Right renal cortex interstitium (tissue), 3 donors: ENCODE measurements at regions not wholly inside any gene's neighbourhood (a gene's known extent, or its start where the extent isn't known, plus 50 kb on each side); places are given as distances from the start of the nearest gene placed in this dataset.
"Not testable (repeated sequence)": the region's sequence is repeated elsewhere in the genome, so short reads cannot be mapped to it uniquely, and the experiment has no call there.

Experiments used
- DNase-seq, 3 donors: peaks; one replicate each; pipeline ENCODE4 v3.0.0-alpha.2; 2013; ENCODE audit warnings: low read depth in 3 of 3, low spot score in 2 of 3

DNA sequence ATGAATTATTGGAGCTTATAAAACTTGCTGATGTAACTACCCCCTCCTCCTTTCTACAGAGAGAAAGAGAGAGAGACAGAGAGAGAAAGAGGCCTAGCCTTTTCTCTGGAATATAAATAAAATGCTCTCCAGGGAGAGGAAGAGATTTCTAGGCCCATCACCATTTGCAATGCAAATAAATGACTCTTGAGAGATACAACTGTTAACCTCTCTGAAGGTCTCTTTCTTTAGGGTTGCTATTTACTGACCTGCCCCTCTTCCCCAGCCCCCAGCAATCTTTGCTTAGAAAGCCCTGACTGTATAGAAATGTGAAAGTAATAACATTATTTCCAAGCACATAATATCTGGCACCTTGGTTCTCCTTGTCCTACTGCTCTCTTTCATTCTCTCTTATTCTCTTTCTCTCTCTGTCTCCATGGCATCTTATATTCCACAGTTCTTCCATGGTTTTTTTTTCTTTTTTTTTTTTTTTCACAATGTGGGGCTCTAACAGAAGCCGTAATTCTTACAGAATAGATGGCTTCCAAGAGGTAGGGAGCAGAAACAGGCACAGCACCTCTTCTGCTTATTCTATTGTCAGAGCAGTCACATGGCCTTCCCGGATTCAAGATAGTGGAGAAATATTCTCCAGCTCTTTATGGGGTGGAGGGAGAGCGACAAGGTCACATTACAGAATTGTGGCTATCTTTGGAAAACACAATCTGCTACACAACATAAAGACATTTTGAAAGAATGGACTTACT lies 1087.9 kb upstream of the NUDT12 start:
- no peak for DNase-seq

DNA sequence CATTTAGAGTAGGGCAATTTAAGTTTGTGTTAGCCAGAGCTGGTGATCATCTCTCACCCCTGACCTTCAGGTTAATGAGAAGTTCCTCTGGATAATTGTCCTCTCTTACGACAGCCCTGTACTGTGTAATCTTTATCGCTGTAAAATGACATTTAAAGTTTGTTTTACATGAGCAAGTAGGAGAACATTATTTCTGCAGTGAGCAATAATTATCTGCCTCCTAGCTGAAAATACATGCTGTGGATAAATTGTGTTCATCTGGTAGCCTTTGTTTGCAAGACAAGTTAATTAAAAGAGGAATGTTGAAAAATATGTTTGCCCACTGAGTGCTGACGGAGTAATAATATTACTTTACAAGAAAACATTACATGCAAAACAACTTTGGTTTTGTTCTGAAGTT lies 1083.8 kb upstream of the NUDT12 start:
- no peak for DNase-seq

DNA sequence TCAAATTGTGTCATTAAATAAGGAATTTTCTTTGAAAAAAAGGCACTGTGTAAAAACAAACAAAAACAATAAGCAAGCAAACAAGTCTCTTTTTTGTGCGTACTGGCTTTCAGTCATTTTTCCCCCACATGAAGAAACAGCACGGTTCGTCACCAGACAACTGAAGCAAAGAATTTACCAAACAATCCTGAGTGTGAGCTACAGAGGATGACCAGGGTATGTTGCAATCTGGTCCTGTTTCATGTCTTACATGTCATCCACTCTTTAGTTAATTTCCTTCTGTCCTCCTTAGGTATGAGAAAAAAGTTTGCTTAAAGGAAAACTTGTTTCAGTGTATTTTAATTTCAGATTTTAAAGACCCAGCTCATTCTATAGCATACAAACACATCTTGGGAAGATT lies 1080.7 kb upstream of the NUDT12 start:
- DNase-seq: no peak

DNA sequence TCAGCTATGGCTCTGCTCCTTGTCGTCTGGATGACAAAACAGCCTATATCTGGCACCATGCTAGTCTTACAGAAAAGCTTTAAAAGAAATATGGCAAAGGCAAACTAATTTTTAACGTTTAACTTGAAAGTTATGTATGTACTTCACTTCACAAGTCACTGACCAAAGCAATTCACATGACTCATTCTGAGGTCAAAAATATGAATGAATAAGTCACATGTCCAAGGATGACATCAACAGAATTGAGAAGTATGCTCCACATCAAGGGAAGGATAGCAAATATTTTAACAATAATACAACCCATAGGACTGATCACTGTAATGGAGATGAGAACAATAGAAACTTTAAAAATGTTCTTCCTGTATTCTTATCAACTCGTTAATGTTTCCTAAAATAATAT lies 1072.6 kb upstream of the NUDT12 start:
- no peak for DNase-seq

DNA sequence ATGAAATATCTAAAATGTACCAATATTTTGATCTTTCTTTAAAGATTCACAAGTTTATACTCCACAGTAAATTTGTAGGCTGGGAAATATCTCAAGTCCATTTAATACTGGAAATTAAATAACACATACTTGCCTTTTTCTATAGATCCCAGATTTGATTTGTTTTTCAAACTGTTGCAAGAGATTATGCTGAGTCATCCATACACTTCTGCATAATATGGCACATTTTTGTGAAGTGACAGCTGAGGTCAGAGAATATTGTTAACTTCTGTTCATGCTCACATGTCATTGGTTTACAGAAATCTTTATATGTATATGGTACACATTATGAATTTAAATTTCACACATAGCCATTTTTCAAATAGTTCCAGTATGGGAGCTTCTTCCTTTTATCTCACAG lies 1066.3 kb upstream of the NUDT12 start:
- DNase-seq: no peak

GRCh38 chr5:104626122-104626521 lies 1063.5 kb upstream of the NUDT12 start:
- DNase-seq: no peak

DNA sequence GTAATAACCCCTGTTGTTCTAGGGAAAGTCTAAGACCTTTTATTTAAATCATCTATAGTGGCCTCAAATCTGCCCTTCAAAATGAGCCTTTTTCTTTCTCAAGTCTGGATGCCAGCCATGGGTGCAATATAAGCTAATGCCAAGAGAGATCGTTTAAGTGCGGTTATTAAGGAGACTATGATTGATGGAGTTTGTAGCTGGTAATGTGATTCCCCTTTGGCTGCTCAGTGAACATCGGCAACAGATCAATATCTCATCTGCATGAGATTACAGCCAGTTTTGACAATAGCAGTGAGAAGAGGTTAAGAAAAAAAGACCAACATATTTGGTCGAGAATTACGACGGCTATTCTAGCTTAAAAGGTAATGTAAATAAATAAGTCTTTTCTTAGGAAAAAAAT lies 1049.4 kb upstream of the NUDT12 start:
- no peak for DNase-seq

DNA sequence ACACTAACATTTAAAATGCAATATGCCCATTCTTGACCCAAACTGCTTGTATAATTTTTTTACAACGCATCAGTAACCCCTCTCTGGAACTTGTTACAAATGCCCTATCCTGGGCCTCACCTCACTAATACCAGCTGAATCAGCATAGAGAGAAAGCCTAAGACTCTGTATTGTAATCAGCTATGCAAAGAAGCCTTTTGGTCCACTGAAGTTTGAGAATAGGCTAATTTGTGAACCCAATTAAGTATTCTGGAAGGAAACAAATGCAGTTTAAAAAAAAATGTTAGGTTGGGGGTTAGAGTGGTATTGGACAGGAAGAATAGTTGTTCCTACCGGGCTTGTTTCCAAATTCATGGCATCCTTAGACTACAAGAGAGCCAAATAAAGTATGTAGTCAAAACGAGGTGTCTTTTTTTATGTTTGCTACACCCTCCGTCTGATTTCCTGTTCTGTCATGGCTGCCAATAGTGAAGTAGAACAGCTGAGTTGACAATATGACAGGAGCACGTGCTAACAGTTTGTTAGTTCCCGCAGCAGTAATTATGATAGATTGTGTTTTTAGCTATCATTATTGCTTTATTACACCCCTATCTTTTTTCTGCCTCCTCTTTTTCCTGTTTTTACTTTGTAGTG lies 1048.7 kb upstream of the NUDT12 start:
- DNase-seq: no peak

- DNase-seq: no peak
These were observed 1043.8 kb upstream of the NUDT12 start for GRCh38 chr5:104606258-104606829.

DNA sequence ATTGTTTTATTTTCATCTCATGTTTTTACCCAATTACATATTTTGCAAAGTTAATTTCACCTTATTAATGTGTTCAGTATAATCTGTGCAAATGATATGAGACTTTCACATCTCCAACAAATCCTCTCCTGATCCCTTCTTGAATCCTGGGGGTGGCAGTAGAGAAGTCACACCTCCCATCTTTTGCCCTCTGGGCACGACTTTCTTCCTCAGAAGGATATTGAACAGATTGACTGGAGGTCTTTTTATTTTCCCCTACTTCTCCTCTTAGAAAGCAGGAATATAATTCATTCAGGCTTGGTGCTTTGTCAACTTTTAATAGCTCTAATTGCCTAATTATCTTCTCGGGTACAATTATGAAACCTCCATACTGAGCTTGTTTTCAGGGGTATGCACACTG lies 1037.1 kb upstream of the NUDT12 start:
- DNase-seq: no peak

DNA sequence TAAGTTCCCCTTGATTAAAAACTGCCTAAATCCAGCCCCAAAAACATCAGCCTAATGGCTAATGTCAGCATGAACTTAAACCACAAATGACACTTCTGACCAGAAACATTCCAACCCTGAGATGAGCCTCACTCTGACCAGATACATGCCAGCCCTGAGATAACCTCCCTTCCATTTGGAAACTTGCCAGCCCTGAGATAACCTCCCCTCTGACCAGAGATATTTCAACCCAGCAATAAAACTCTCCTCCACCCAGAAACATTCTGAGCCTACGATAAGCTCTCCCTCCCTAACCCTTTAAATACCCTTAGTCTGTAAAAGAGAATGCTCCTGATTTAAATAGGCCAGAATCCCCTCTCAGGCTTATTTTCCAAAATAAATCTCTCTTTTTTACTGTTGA lies 1035.7 kb upstream of the NUDT12 start:
- no peak for DNase-seq

DNA sequence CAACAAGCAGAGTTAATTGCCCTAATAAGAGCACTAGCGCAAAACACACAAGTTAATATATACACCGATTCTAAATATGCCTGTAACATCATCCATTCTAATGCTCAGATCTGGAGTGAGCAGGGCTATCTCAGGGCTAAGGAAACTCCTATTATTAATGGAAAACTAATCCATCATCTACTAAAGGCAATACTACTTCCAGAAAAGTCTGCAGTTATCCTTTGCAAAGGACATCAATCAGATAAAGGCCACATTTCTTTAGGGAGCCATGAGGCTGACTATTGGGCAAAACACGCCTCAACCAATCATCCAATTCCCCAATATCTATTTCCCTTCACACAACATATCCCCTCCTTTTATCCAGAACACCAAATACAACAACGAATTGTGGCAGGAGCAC lies 1032.3 kb upstream of the NUDT12 start:
- no peak for DNase-seq

GRCh38 chr5:104576677-104577076 lies 1014.1 kb upstream of the NUDT12 start:
- no peak for DNase-seq

DNA sequence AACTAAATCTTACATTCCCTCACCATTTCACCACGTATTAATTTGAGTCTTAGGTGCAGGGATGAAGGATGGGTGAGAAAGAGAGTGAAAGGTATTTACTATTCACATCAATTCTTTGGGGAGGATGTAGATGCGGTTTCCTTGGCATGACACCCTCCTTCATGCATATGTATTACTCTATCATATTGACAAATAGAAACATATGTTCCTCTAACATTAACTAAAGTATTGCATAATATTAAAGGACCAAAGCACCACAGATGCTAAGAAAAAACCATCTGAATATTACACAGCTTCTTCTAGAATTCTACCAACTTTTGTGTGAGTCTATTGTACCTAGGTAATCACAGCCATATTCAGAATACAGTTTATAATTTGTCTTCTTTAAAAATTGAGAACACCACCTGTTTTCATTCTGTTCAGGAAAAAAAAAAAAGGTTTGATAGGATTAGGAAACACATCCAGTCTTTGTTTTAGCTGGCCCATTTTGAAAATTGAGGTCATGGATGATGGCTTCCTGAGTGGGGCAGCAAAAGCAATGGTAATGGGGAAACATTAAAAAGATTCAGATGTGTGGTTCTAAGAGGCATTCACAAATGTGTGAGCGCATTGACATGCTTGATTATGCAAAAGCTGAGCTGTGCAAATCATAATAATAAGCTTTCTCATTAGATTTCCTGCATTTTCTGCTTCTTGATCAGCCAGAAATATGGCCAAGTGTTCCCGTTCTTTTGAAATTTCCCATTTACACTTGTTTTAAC lies 1011.5 kb upstream of the NUDT12 start:
- no peak for DNase-seq

DNA sequence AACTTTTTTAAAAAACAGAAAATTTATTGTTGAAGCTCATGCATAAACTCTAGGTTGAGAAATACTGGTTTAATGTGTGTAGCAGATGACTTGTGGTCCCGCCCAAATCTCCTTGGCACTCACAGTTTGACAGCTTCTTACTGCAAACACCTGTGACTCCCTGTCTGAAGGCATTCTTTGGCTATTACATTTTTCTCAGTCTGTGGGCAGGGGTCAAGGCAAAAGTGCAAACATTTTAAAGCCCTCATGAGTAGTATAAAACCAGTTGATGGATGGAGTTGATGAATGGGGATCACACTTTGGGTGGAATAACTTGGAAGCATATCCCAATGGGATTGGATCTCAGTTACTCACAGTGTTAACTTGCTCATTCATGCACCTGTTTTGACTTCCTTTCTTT lies 1007.0 kb upstream of the NUDT12 start:
- DNase-seq: no peak

- DNase-seq: no peak
These were observed 1001.9 kb upstream of the NUDT12 start for GRCh38 chr5:104564530-104564929.

DNA sequence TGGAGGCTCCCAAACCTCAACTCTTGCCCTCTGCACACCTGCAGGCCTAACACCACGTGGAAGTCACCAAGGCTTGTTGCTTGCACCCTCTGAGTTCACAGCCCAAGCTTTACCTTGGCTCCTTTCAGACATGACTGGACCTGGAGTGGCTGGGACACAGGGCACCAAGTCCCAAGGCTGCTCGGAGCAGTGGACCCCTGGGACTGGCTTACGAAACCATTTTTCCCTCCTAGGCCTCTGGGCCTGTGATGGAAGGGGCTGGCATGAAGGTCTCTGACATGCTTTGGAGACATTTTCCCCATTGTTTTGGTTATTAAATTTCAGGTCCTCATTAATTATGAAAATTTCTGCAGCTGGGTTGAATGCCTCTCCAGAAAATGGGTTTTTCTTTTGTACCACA lies 994.4 kb upstream of the NUDT12 start:
- DNase-seq: no peak

- DNase-seq: no peak
These were observed 989.0 kb upstream of the NUDT12 start for GRCh38 chr5:104551628-104552027.

GRCh38 chr5:104546871-104547270 lies 984.3 kb upstream of the NUDT12 start:
- DNase-seq: not testable (repeated sequence)

GRCh38 chr5:104541141-104541785 lies 978.7 kb upstream of the NUDT12 start:
- no peak for DNase-seq

DNA sequence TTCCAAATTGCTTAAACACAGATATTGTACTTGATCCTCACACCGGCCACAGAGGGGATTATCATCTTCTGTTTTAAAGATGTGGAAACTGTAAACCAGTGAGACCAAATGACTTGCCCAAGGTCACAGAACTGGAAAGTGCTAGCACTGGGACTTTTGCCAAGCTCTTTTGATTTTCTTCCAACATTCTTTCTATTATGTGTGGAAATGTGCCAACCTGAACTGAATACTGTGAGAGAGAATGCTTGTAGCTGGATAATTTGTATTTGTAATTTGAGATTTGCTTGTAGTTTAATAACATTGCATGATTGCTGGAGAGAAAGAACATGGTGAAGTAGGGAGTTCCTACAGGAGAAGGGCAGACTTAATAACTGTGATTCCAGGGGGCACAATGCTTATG lies 977.9 kb upstream of the NUDT12 start:
- no peak for DNase-seq
